GM08714 (cell line): ENCODE measurements at regions not wholly inside any gene's neighbourhood (a gene's known extent, or its start where the extent isn't known, plus 50 kb on each side); places are given as distances from the start of the nearest gene placed in this dataset.

Source experiments
- H3K4me3 ChIP-seq: fragments of 200-500 bp; sonication (Bioruptor generic); 2 replicates; pipeline ENCODE4 v1.5.1; 2014; ENCODE audit warnings: mild to moderate bottlenecking, low read length, inconsistent platforms
- ZNF274 ChIP-seq: IDR thresholded peaks from 2 replicates; pipeline ENCODE4 v1.6.1; 2012; ENCODE audit warnings: mild to moderate bottlenecking, low read depth, low read length

GRCh38 chr22:47463220-47463619 is 700.8 kb downstream of the TBC1D22A start:
- H3K4me3 ChIP-seq, result no peak overlapping the region
- no peak for TF ChIP-seq ZNF274

- TF ChIP-seq ZNF274, result no peak
- H3K4me3 ChIP-seq, result no peak overlapping the region
Observed at GRCh38 chr22:47460861-47461260, 698.4 kb downstream of the TBC1D22A start.

GRCh38 chr22:47460176-47460575 is 697.7 kb downstream of the TBC1D22A start:
- H3K4me3 ChIP-seq, result no peak overlapping the region
- TF ChIP-seq ZNF274, result no peak

- TF ChIP-seq ZNF274, result no peak
- no peak overlapping the region for H3K4me3 ChIP-seq
Observed at GRCh38 chr22:47458348-47458747, 695.9 kb downstream of the TBC1D22A start.

- no peak overlapping the region for H3K4me3 ChIP-seq
- TF ChIP-seq ZNF274, result no peak
Observed at GRCh38 chr22:47457509-47458300, 695.3 kb downstream of the TBC1D22A start.

- H3K4me3 ChIP-seq, result no peak overlapping the region
- TF ChIP-seq ZNF274, result no peak
Observed at GRCh38 chr22:47457021-47457420, 694.6 kb downstream of the TBC1D22A start.

- H3K4me3 ChIP-seq, result no peak overlapping the region
- no peak for TF ChIP-seq ZNF274
Observed at GRCh38 chr22:47456031-47456430, 693.6 kb downstream of the TBC1D22A start.

- no peak for TF ChIP-seq ZNF274
- no peak overlapping the region for H3K4me3 ChIP-seq
Observed at GRCh38 chr22:47453049-47453448, 690.6 kb downstream of the TBC1D22A start.

- TF ChIP-seq ZNF274, result no peak
Observed at GRCh38 chr22:47452184-47452583, 689.7 kb downstream of the TBC1D22A start.

GRCh38 chr22:47450876-47451475 is 688.5 kb downstream of the TBC1D22A start:
- no peak for TF ChIP-seq ZNF274

More at GRCh38 chr22:47452184-47452583, 689.7 kb downstream of the TBC1D22A start:
- no peak overlapping the region for H3K4me3 ChIP-seq

GRCh38 chr22:47449508-47450270 is 687.2 kb downstream of the TBC1D22A start:
- TF ChIP-seq ZNF274, result no peak
- H3K4me3 ChIP-seq, result no peak overlapping the region

More at GRCh38 chr22:47450876-47451475, 688.5 kb downstream of the TBC1D22A start:
- H3K4me3 ChIP-seq, result no peak overlapping the region

GRCh38 chr22:47448231-47449223 is 686.1 kb downstream of the TBC1D22A start:
- no peak overlapping the region for H3K4me3 ChIP-seq
- TF ChIP-seq ZNF274, result no peak
